Right atrium auricular region (tissue), 2 donors: ENCODE measurements at regions not wholly inside any gene's neighbourhood (a gene's known extent, or its start where the extent isn't known, plus 50 kb on each side); places are given as distances from the start of the nearest gene placed in this dataset.

Experiments
- DNase-seq: peaks from one replicate; pipeline ENCODE4 v3.0.0-alpha.2; 2019; ENCODE audit warnings: low spot score
- H3K27ac ChIP-seq, 2 donors: fragments of 200-600 bp; sonication (generic); 1 replicate in 1 of 2; 2 replicates in 1 of 2; pipeline ENCODE4 v1.5.1; 2016 to 2019
- H3K27me3 ChIP-seq, 2 donors: fragments of 200-600 bp; sonication (generic); one replicate each; pipeline versions ENCODE4 v1.5.1 to v1.6.0; 2017 to 2019
- H3K36me3 ChIP-seq: fragments of 200-600 bp; sonication (generic); one replicate; pipeline ENCODE4 v1.5.1; 2016
- H3K4me1 ChIP-seq, 2 donors: fragments of 200-600 bp; sonication (generic); one replicate each; pipeline versions ENCODE4 v1.5.1 to v1.6.0; 2017 to 2019
- H3K4me3 ChIP-seq, 2 donors: fragments of 200-600 bp; sonication (generic); 1 replicate in 1 of 2; 2 replicates in 1 of 2; pipeline ENCODE4 v1.5.1; 2017 to 2019; ENCODE audit warnings: mild to moderate bottlenecking in 1 of 2, moderate library complexity in 1 of 2
- H3K9me3 ChIP-seq, 2 donors: fragments of 200-600 bp; sonication (generic); one replicate each; pipeline ENCODE4 v1.5.1; 2019
- TF ChIP-seq, protein P1 (sequence below), 2 donors: fragments of 200-600 bp; sonication (generic); IDR thresholded peaks; one replicate each; pipeline ENCODE4 v1.5.1; 2019; ENCODE audit warnings: antibody characterized with exemption in 2 of 2

DNA sequence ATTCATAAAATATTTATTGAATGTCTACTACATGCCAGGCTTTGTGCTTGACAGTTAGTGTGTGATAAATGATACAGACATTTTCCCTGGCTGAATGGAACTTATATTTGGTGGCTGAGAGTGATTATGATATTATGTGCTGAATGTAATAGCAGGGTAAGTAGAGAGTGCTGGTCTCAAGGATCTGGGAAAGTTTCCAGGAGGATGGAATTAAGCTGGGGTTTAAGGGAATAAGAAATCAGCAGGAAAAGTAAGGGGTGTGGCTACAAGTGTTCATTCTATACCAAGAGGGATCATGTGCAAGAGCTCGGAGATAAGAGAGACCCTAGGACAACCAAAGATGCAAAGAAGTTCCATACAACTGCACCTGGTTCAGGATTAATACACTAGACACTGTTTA lies 500.1 kb upstream of the CFAP20DC start:
- H3K9me3 ChIP-seq = no peaks in the 10 kb centered on the region
- no peaks in the 10 kb centered on the region for H3K36me3 ChIP-seq
- H3K27ac ChIP-seq = no peak overlapping the region
- H3K4me3 ChIP-seq = no peak overlapping the region
- no peak for DNase-seq
- no peaks in the 10 kb centered on the region for H3K27me3 ChIP-seq
- TF ChIP-seq, protein P1, sequence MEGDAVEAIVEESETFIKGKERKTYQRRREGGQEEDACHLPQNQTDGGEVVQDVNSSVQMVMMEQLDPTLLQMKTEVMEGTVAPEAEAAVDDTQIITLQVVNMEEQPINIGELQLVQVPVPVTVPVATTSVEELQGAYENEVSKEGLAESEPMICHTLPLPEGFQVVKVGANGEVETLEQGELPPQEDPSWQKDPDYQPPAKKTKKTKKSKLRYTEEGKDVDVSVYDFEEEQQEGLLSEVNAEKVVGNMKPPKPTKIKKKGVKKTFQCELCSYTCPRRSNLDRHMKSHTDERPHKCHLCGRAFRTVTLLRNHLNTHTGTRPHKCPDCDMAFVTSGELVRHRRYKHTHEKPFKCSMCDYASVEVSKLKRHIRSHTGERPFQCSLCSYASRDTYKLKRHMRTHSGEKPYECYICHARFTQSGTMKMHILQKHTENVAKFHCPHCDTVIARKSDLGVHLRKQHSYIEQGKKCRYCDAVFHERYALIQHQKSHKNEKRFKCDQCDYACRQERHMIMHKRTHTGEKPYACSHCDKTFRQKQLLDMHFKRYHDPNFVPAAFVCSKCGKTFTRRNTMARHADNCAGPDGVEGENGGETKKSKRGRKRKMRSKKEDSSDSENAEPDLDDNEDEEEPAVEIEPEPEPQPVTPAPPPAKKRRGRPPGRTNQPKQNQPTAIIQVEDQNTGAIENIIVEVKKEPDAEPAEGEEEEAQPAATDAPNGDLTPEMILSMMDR (IDR thresholded peaks at IDR 0.05) = no peak
- H3K4me1 ChIP-seq = no peaks in the 10 kb centered on the region

DNA sequence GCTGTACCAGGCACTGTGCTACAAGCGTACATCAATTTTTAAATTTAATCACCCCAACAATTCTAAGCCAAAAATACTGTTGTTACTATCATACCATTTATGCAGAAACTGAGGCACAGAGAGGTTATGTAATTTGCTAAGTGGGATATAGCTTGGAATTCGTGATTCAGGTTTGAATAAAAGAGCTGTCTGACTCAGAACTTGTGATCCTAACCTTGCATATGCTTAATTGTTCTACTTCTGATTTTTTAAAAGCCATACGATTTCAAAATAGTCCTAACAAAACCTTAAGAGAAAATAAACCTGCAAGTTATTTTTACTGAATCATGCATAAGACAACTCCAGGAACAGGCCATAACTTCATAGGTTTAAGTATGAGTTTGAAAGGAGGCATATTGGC lies 498.0 kb upstream of the CFAP20DC start:
- no peaks in the 10 kb centered on the region for H3K4me1 ChIP-seq
- no peak overlapping the region for H3K4me3 ChIP-seq
- no peak overlapping the region for H3K27ac ChIP-seq
- no peaks in the 10 kb centered on the region for H3K36me3 ChIP-seq
- no peaks in the 10 kb centered on the region for H3K27me3 ChIP-seq
- H3K9me3 ChIP-seq = no peaks in the 10 kb centered on the region
- TF ChIP-seq, protein P1 (IDR thresholded peaks at IDR 0.05) = no peak
- DNase-seq = no peak

DNA sequence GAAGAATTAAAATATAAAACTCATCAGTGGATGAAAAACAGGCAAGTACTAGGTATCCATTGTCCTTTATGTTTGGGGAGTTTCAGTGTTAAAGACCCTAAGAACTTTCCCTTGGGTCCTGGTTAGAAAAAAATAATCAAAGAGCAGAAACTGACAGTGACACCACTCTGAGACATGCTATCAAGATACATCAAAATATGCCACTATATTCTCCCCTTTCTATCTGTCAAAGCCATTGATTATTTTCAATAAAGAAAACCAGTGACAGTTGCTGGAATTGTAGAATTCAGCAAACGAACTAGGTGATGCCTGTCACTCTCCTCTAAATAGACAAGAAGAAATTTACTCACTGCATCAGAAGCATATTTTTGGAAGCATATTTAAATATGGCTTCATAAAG lies 496.7 kb upstream of the CFAP20DC start:
- H3K27ac ChIP-seq = no peak overlapping the region
- TF ChIP-seq, protein P1 (IDR thresholded peaks at IDR 0.05) = no peak
- no peak overlapping the region for H3K4me3 ChIP-seq
- no peaks in the 10 kb centered on the region for H3K4me1 ChIP-seq
- no peaks in the 10 kb centered on the region for H3K27me3 ChIP-seq
- no peaks in the 10 kb centered on the region for H3K36me3 ChIP-seq
- no peak for DNase-seq
- H3K9me3 ChIP-seq = no peaks in the 10 kb centered on the region

DNA sequence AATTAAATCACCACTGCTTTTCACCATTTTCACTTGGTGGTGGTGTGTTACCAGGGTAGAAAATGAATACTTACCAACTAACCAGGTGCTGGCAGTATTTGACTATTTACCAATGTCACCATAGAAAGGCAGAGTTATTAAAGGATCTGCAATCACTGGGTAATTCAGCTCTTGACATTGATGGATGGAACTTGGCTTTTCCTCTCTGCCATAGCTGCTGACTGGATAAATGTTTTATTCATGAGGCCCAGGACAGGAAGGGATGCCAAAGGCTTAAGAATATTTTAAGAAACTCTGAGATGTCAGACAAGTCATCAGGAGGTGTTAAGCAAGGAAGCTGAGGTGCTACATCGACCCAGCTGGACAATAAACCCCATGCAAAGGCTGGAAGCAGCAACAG lies 495.5 kb upstream of the CFAP20DC start:
- Histone ChIP-seq H3K36me3 (no peaks in the 10 kb centered on the region), H3K4me1 (no peaks in the 10 kb centered on the region), H3K4me3 (no peak overlapping the region), H3K9me3 (no peaks in the 10 kb centered on the region), H3K27me3 (no peaks in the 10 kb centered on the region), H3K27ac (no peak overlapping the region)
- no peak for DNase-seq
- TF ChIP-seq, protein P1 (IDR thresholded peaks at IDR 0.05) = no peak

DNA sequence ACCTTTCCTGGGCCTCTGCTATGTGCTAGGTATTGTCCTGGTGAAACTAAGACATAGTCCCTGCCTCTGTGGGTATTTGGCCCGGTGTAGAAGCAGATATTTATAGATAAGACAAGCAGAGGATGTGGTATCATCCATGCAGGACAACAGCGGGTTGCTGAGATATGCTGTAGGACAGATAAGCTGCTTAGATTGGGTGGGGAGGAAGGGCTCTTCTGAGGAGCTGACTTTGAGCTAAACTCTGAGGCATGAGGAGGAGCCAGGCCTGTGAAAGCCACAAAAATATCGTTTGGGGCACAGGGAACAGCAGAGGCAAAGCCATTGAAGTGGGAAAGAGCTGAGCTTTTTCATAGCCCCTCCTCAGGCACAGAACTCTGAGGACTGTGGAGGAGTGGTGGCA lies 492.5 kb upstream of the CFAP20DC start:
- no peak for DNase-seq
- Histone ChIP-seq H3K36me3 (no peaks in the 10 kb centered on the region), H3K27ac (no peak overlapping the region), H3K4me3 (no peak overlapping the region), H3K9me3 (no peaks in the 10 kb centered on the region), H3K4me1 (no peaks in the 10 kb centered on the region), H3K27me3 (no peaks in the 10 kb centered on the region)
- TF ChIP-seq, protein P1 (IDR thresholded peaks at IDR 0.05) = no peak

DNA sequence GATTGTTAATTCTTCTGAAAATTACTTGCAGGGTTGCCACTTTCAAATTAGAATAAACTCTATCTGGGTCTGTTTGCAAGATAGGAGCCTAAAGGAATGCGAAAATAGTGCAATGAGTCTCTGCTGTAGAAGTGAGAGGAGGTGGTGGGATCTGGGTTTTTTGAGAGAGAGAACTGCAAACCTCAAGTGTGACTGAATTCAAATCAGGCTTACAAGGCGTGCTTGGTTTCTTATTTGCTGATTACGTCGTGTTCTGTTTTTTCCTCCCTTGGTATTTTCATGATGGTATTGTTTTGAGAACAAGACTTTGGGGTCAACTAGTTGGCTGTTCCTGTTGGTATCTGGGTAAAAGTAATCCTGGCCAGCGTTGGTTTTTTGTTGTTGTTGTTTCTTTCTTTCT lies 490.9 kb upstream of the CFAP20DC start:
- Histone ChIP-seq H3K27me3 (no peaks in the 10 kb centered on the region), H3K36me3 (no peaks in the 10 kb centered on the region), H3K9me3 (no peaks in the 10 kb centered on the region), H3K4me1 (peaks cover 0 to 4% of the 10 kb centered on the region in 2 donors), H3K4me3 (no peak overlapping the region), H3K27ac (no peak overlapping the region)
- no peak for DNase-seq
- TF ChIP-seq, protein P1 (IDR thresholded peaks at IDR 0.05) = no peak
